SK-N-SH (cell line): ENCODE measurements at regions not wholly inside any gene's neighbourhood (a gene's known extent, or its start where the extent isn't known, plus 50 kb on each side); places are given as distances from the start of the nearest gene placed in this dataset.

Experiments
- CTCF ChIA-PET: fragments of 300-600, 350-600 bp; formaldehyde crosslinking; extraction: SDS; loops from one replicate; lab custom pipeline; 2021; lab: Yijun Ruan, JAX
- POLR2A ChIA-PET: fragments of 350-600 bp; sonication (Branson Sonifier 250); formaldehyde crosslinking; extraction: SDS; loops from one replicate; lab custom pipeline; 2020; ENCODE audit warnings: antibody characterized with exemption, inconsistent platforms; lab: Yijun Ruan, JAX
- DNase-seq: peaks from one replicate; pipeline ENCODE4 v3.0.0; 2012
- H2AFZ ChIP-seq: fragments of 200-600 bp; sonication (generic); 2 replicates; pipeline ENCODE4 v1.8.1; 2016; ENCODE audit warnings: antibody characterized with exemption, mild to moderate bottlenecking, low read depth
- H3F3A ChIP-seq: fragments of 200-600 bp; sonication (generic); replicated peaks from 2 replicates; pipeline ENCODE3; 2016; ENCODE audit warnings: antibody characterized with exemption, mild to moderate bottlenecking; ENCODE audit not compliant: insufficient read depth
- H3K27ac ChIP-seq, 2 experiments: fragments of 200-500 bp in 1 of 2; fragments of 200-600 bp in 1 of 2; sonication (Bioruptor generic) in 1 of 2; sonication (generic), shearing (Covaris generic) in 1 of 2; 2 replicates each; pipeline versions ENCODE4 v1.5.1 to v1.6.1; 2014 to 2016; ENCODE audit warnings: low read depth in 2 of 2, inconsistent platforms in 1 of 2, low read length in 1 of 2, mild to moderate bottlenecking in 1 of 2, mixed read lengths in 1 of 2
- H3K27me3 ChIP-seq: fragments of 200-600 bp; sonication (generic), shearing (Covaris generic); 2 replicates; pipeline ENCODE4 v1.6.1; 2016; ENCODE audit warnings: mixed run types; ENCODE audit not compliant: insufficient read depth
- H3K36me3 ChIP-seq, 2 experiments: fragments of 200-500 bp in 1 of 2; fragments of 200-600 bp in 1 of 2; sonication (Bioruptor generic) in 1 of 2; sonication (generic) in 1 of 2; replicated peaks in 1 of 2; 2 replicates each; pipeline versions ENCODE3 to v1.5.1; 2014 to 2016; ENCODE audit warnings: low read length in 1 of 2, mild to moderate bottlenecking in 1 of 2; ENCODE audit not compliant: insufficient read depth in 2 of 2, control insufficient read depth in 1 of 2
- H3K4me1 ChIP-seq, 2 experiments: fragments of 200-500 bp in 1 of 2; fragments of 200-600 bp in 1 of 2; sonication (Bioruptor generic) in 1 of 2; sonication (generic), shearing (Covaris generic) in 1 of 2; 2 replicates each; pipeline versions ENCODE4 v1.5.1 to v1.6.1; 2014 to 2016; ENCODE audit warnings: low read depth in 1 of 2, low read length in 1 of 2, mixed run types in 1 of 2; ENCODE audit not compliant: insufficient read depth in 2 of 2, control insufficient read depth in 1 of 2
- H3K4me2 ChIP-seq: fragments of 200-600 bp; sonication (generic), shearing (Covaris generic); 2 replicates; pipeline ENCODE4 v1.6.1; 2017; ENCODE audit warnings: mixed run types
- H3K4me3 ChIP-seq, 2 experiments: fragments of 200-500 bp in 1 of 2; fragments of 200-600 bp in 1 of 2; sonication (Bioruptor generic) in 1 of 2; sonication (generic), shearing (Covaris generic) in 1 of 2; 2 replicates each; pipeline versions ENCODE4 v1.5.1 to v1.8.1; 2014 to 2016; ENCODE audit warnings: low read depth in 2 of 2, inconsistent platforms in 1 of 2, low read length in 1 of 2, mild to moderate bottlenecking in 1 of 2, mixed read lengths in 1 of 2, moderate library complexity in 1 of 2
- H3K79me2 ChIP-seq: fragments of 200-600 bp; sonication (generic); 2 replicates; pipeline ENCODE4 v1.8.1; 2017; ENCODE audit warnings: mild to moderate bottlenecking; ENCODE audit not compliant: insufficient read depth
- H3K9ac ChIP-seq: fragments of 200-600 bp; sonication (generic); 2 replicates; pipeline ENCODE4 v1.6.1; 2017; ENCODE audit warnings: mixed run types
- H3K9me2 ChIP-seq: fragments of 200-600 bp; sonication (generic); 2 replicates; pipeline ENCODE4 v1.6.1; 2017; ENCODE audit warnings: mixed run types
- H3K9me3 ChIP-seq: fragments of 200-600 bp; sonication (generic); 2 replicates; pipeline ENCODE4 v1.6.1; 2017; ENCODE audit warnings: mixed run types, mild to moderate bottlenecking, moderate library complexity
- H4K20me1 ChIP-seq: fragments of 200-600 bp; sonication (generic); 2 replicates; pipeline ENCODE4 v1.6.1; 2017; ENCODE audit warnings: mild to moderate bottlenecking, mixed run types; ENCODE audit not compliant: insufficient read depth
- ELF1 ChIP-seq: IDR thresholded peaks from 2 replicates; pipeline ENCODE4 v1.4.0; 2012
- EZH2phosphoT487 ChIP-seq: fragments of 200-600 bp; sonication (generic); IDR thresholded peaks from 2 replicates; pipeline ENCODE4 v1.6.1; 2017; ENCODE audit warnings: low read depth, mixed run types, mild to moderate bottlenecking, antibody characterized with exemption, moderate library complexity, borderline replicate concordance
- FOXM1 ChIP-seq: IDR thresholded peaks from 2 replicates; pipeline ENCODE4 v1.4.0; 2012; ENCODE audit warnings: low read depth, mild to moderate bottlenecking
- GABPA ChIP-seq: IDR thresholded peaks from 2 replicates; pipeline ENCODE4 v1.4.0; 2012; ENCODE audit warnings: low read depth, mild to moderate bottlenecking
- GATA2 ChIP-seq: sonication (generic); formaldehyde crosslinking; IDR thresholded peaks from 2 replicates; pipeline ENCODE4 v1.5.0; 2020; ENCODE audit warnings: mild to moderate bottlenecking, missing genetic modification reagents
- IRF3 ChIP-seq: fragments of 150-350 bp; IDR thresholded peaks from 2 replicates; pipeline ENCODE4 v1.6.1; 2016; ENCODE audit warnings: mild to moderate bottlenecking, low read depth, low read length
- MAX ChIP-seq: IDR thresholded peaks from 2 replicates; pipeline ENCODE4 v1.4.0; 2012; ENCODE audit warnings: low read depth
- MXI1 ChIP-seq: IDR thresholded peaks from 2 replicates; pipeline ENCODE4 v1.6.1; 2012; ENCODE audit warnings: mild to moderate bottlenecking, low read depth, low read length, improper control_type of control experiment
- PBX3 ChIP-seq: IDR thresholded peaks from 2 replicates; pipeline ENCODE4; 2012
- RCOR1 ChIP-seq: fragments of 150-350 bp; IDR thresholded peaks from 2 replicates; pipeline ENCODE4 v1.6.1; 2017; ENCODE audit warnings: antibody characterized with exemption, low read length
- REST ChIP-seq: IDR thresholded peaks from 2 replicates; pipeline ENCODE4 v1.6.1; 2012; ENCODE audit warnings: mild to moderate bottlenecking, low read depth, low read length, moderate library complexity
- RFX5 ChIP-seq: IDR thresholded peaks from 2 replicates; pipeline ENCODE4 v1.6.1; 2012; ENCODE audit warnings: mild to moderate bottlenecking, improper control_type of control experiment, low read length
- SIN3A ChIP-seq: IDR thresholded peaks from 2 replicates; pipeline ENCODE4 v1.6.1; 2012; ENCODE audit warnings: low read depth, mild to moderate bottlenecking, low read length, moderate library complexity, borderline replicate concordance
- SMC3 ChIP-seq: IDR thresholded peaks from 2 replicates; pipeline ENCODE4 v1.6.1; 2012; ENCODE audit warnings: low read depth, low read length, improper control_type of control experiment
- TCF12 ChIP-seq: IDR thresholded peaks from 2 replicates; pipeline ENCODE4 v1.4.0; 2012
- TEAD4 ChIP-seq: IDR thresholded peaks from 2 replicates; pipeline ENCODE4 v1.4.0; 2012; ENCODE audit warnings: mild to moderate bottlenecking, borderline replicate concordance; ENCODE audit not compliant: insufficient read depth
- USF1 ChIP-seq: IDR thresholded peaks from 2 replicates; pipeline ENCODE4 v1.4.0; 2012; ENCODE audit warnings: low read depth, borderline replicate concordance
- USF2 ChIP-seq: fragments of 150-350 bp; IDR thresholded peaks from 2 replicates; pipeline ENCODE4 v1.6.1; 2017; ENCODE audit warnings: antibody characterized with exemption, low read length, low read depth, borderline replicate concordance
- ZBTB33 ChIP-seq: IDR thresholded peaks from 2 replicates; pipeline ENCODE4 v1.4.0; 2012; ENCODE audit warnings: low read depth, borderline replicate concordance
- WGBS: methylation state at CpG from one replicate; pipeline ENCODE4 v1.1.6; 2017; ENCODE audit warnings: low lambda C conversion rate; 5-methylcytosine and 5-hydroxymethylcytosine counted together

GRCh38 chr13:82136880-82137279, 1745.4 kb downstream of the SLITRK1 start:
- H3F3A ChIP-seq: no peaks in the 10 kb centered on the region
- H4K20me1 ChIP-seq: no peaks in the 10 kb centered on the region
- H3K4me1 ChIP-seq: no peaks in the 10 kb centered on the region
- no peak overlapping the region for H3K9ac ChIP-seq
- no peaks in the 10 kb centered on the region for H3K9me2 ChIP-seq
- H3K4me2 ChIP-seq: no peak overlapping the region
- H3K27ac ChIP-seq: no peak overlapping the region
- H2AFZ ChIP-seq: no peak overlapping the region
- TF ChIP-seq GABPA (no peak), MXI1 (no peak), EZH2phosphoT487 (no peak), FOXM1 (no peak), USF2 (no peak), SIN3A (no peak), SMC3 (no peak), REST (no peak), RCOR1 (no peak), GATA2 (CRISPR knock-in tag) (no peak)
- WGBS: 6% methylated on average over 2 of the region's 2 CpGs
- ChIA-PET CTCF (no interaction called here), POLR2A (no interaction called here)
- H3K4me3 ChIP-seq: no peak overlapping the region
- no peak for DNase-seq
- no peaks in the 10 kb centered on the region for H3K9me3 ChIP-seq
- H3K27me3 ChIP-seq: no peaks in the 10 kb centered on the region
- H3K36me3 ChIP-seq: no peaks in the 10 kb centered on the region
- H3K79me2 ChIP-seq: no peaks in the 10 kb centered on the region

- Histone ChIP-seq H2AFZ (no peak overlapping the region), H3K9me3 (no peaks in the 10 kb centered on the region; the same call in 1 of the 2 replicates), H3F3A (no peaks in the 10 kb centered on the region), H3K4me1 (no peaks in the 10 kb centered on the region), H3K9ac (no peak overlapping the region), H3K9me2 (no peaks in the 10 kb centered on the region), H3K27ac (no peak overlapping the region), H3K79me2 (no peaks in the 10 kb centered on the region), H3K36me3 (no peaks in the 10 kb centered on the region), H3K4me3 (no peak overlapping the region), H4K20me1 (no peaks in the 10 kb centered on the region), H3K27me3 (no peaks in the 10 kb centered on the region), H3K4me2 (no peak overlapping the region)
- TF ChIP-seq PBX3 (no peak), RFX5 (no peak), MAX (no peak), USF1 (no peak), GABPA (no peak), MXI1 (no peak), ELF1 (no peak), GATA2 (CRISPR knock-in tag) (no peak), TCF12 (no peak), ZBTB33 (no peak), IRF3 (no peak), TEAD4 (no peak)
- WGBS: 0% methylated on average over 1 of the region's 1 CpG
- ChIA-PET POLR2A (no interaction called here), CTCF (no interaction called here)
- DNase-seq: no peak
These were observed 1753.0 kb downstream of the SLITRK1 start for GRCh38 chr13:82129281-82129680.
